Cardiac fibroblast (primary cell): ENCODE measurements at regions not wholly inside any gene's neighbourhood (a gene's known extent, or its start where the extent isn't known, plus 50 kb on each side); places are given as distances from the start of the nearest gene placed in this dataset.
A peak's percentile ranks its signal among the peaks of the same experiment; 100 is the strongest.

ENCODE experiments used
- DNase-seq, 2 donors: peaks; one replicate each; pipeline versions ENCODE4 v3.0.0 to v3.0.0-alpha.2; 2010; ENCODE audit warnings: low read depth in 2 of 2
- H3K4me3 ChIP-seq, 2 donors: replicated peaks in 1 of 2; 1 replicate in 1 of 2; 2 replicates in 1 of 2; pipeline ENCODE4 v1.5.1; 2011; ENCODE audit warnings: low read depth in 2 of 2, low read length in 2 of 2, mild to moderate bottlenecking in 2 of 2, moderate library complexity in 1 of 2
- CTCF ChIP-seq: IDR thresholded peaks from one replicate; pipeline ENCODE4 v1.5.1; 2011; ENCODE audit warnings: low read depth, mild to moderate bottlenecking, low read length, inconsistent platforms

DNA sequence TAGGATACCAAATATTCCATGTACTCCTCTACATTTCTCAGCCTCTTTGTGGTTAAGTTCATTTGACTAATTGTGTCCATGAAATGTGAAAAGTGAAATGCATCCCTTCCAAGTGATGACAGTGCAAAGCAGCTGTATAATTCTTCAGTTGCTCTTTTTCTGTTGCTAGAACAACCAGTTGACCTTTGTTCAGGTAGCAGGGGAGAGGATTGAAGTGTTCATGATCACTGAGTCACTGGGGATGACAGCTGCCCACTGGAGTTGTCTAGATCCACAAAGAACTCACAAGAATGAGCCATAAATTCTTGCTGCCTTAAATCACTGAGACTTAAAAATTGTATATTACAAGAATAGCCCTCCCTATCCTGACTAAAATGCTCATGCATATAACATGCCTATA lies 254.6 kb downstream of the EPHA7 start:
- no peak for DNase-seq
- no peak overlapping the region for H3K4me3 ChIP-seq
- no peak for TF ChIP-seq CTCF

GRCh38 chr6:93163146-93163545 lies 256.2 kb downstream of the EPHA7 start:
- H3K4me3 ChIP-seq, result no peak overlapping the region
- no peak for TF ChIP-seq CTCF
- DNase-seq, result no peak

DNA sequence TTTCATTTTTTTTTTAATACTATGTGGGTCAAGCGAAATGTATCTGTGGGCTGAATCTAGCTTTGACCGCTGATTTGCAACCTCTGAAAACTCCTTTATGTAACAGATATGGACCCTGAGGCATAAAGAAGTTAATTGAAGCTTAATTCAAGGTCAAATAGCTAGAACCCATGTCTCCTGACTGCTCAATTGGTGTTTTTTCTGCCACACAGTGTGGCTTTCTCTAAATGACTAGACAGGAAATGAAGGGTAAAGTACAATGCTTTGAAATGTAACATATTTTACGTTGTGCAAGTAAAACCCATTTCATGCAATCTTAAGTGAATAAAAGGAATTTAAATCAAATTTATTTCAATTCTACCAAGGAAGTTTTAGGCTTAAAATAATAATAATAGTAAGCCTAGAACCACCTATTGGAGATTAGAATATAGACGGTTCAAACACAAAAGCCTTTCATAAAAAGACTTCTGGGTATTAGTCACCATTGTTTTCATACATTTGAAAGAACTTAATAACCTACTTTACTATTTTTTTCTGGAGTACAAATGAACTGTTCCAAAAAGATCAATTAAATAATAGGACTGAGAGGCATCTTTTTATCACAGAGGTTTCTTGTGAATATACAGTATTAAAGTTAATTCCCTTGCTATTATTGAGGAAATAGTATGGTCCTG lies 279.8 kb downstream of the EPHA7 start:
- no peak for DNase-seq
- no peak overlapping the region for H3K4me3 ChIP-seq
- TF ChIP-seq CTCF, result no peak

GRCh38 chr6:93136111-93136510 lies 283.2 kb downstream of the EPHA7 start:
- no peak for DNase-seq
- H3K4me3 ChIP-seq, result no peak overlapping the region
- TF ChIP-seq CTCF, result no peak

DNA sequence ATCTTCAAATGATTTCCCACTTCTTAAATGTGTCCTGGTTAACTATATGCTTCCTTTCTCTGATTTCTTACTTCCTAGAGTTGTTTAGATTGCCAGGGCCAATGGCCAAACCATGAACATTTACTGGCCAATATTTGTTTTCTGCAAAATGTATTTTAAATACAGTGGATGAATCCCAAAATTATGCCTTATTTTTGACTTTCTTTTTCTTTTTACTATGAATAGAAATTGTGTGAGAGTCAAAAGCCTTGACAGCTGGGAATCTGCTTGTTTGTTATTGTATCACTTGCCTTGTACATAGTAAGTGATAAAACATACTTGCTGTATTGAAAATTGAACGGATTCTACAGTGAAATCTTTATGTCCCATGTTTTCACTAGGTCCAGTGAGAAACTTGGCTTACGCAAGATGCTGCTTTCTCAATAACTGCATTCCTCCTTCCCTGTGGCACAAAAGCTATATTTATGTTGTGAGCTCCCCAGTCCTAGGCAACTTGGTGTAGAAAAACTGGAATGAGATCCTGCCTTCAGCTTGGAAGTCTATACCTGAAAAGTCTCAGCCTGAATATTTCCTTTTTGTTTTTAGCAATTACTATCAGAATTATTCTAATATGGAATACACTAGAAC lies 295.2 kb downstream of the EPHA7 start:
- TF ChIP-seq CTCF, result no peak
- peak in 1 of 2 donors; percentile 4 for DNase-seq
- no peak overlapping the region for H3K4me3 ChIP-seq

DNA sequence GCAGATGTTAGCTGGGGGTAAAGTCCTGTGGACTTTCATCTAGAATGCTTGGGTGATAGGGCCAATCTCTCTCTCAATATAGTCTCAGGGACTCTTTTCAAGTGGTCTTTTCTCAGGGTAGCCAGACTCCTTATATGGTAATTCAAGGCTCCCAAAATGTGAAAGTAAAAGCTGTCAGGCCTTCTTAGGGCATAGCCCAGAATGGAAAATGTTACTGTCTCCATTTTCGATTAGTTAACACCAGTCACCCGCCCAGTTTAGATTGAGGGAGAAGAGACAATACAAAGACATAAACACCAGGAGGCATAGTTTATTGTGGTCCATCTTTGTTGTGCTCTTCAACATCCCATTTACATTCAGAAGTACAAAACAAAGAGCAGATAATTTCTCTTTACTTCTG lies 295.8 kb downstream of the EPHA7 start:
- no peak for TF ChIP-seq CTCF

GRCh38 chr6:93120154-93120742 lies 299.1 kb downstream of the EPHA7 start:
- no peak for DNase-seq
- no peak overlapping the region for H3K4me3 ChIP-seq
- no peak for TF ChIP-seq CTCF

More for the DNA sequence above, 295.8 kb downstream of the EPHA7 start:
- no peak for DNase-seq
- no peak overlapping the region for H3K4me3 ChIP-seq
